ENCODE measurements at regions not wholly inside any gene's neighbourhood (a gene's known extent, or its start where the extent isn't known, plus 50 kb on each side); places are given as distances from the start of the nearest gene placed in this dataset.

- Histone ChIP-seq H2AFZ (ENCODE audit: low read length) (no peak overlapping the region), H3K27me3 (replicated peaks; ENCODE audit: insufficient read depth, low read length) (no peaks in the 10 kb centered on the region), H3K9ac (ENCODE audit: low read length) (no peak overlapping the region), H4K20me1 (ENCODE audit: insufficient read depth, low read length) (no peaks in the 10 kb centered on the region), H3F3A (ENCODE audit: insufficient read depth, low read length) (no peaks in the 10 kb centered on the region), H3K9me3 (replicated peaks; ENCODE audit: insufficient read depth, low read length) (no peaks in the 10 kb centered on the region), H3K9me2 (replicated peaks; ENCODE audit: insufficient read depth, low read length) (no peaks in the 10 kb centered on the region), H3K4me1 (ENCODE audit: low read length) (no peaks in the 10 kb centered on the region), H3K27ac (ENCODE audit: low read length) (no peak overlapping the region), H3K4me2 (ENCODE audit: low read depth, low read length) (no peak overlapping the region), H3K4me3 (ENCODE audit: low read length) (no peak overlapping the region), H3K79me2 (ENCODE audit: low read length) (no peaks in the 10 kb centered on the region), H3K36me3 (replicated peaks; ENCODE audit: insufficient read depth, low read length) (no peaks in the 10 kb centered on the region)
- DNase-seq, result no peak
- no peak for TF ChIP-seq CTCF (IDR thresholded peaks at IDR 0.05; ENCODE audit: low read length)
- no peak for TF ChIP-seq EZH2 (optimal IDR thresholded peaks at IDR 0.05; ENCODE audit: low read depth, low read length)
- TF ChIP-seq EZH2phosphoT487 (IDR thresholded peaks at IDR 0.05; ENCODE audit: low read length), result no peak
These were observed 757.8 kb upstream of the ADGRB3 start for GRCh38 chr6:67877288-67877687.

GRCh38 chr6:67875877-67876383 lies 759.2 kb upstream of the ADGRB3 start:
- no peak overlapping the region for H3K9ac ChIP-seq (ENCODE audit: low read length)
- TF ChIP-seq EZH2 (optimal IDR thresholded peaks at IDR 0.05; ENCODE audit: low read depth, low read length) (no peak), CTCF (IDR thresholded peaks at IDR 0.05; ENCODE audit: low read length) (no peak), EZH2phosphoT487 (IDR thresholded peaks at IDR 0.05; ENCODE audit: low read length) (no peak)
- H2AFZ ChIP-seq (ENCODE audit: low read length), result no peak overlapping the region
- no peaks in the 10 kb centered on the region for H3K79me2 ChIP-seq (ENCODE audit: low read length)
- no peak for DNase-seq
- no peak overlapping the region for H3K27ac ChIP-seq (ENCODE audit: low read length)
- no peaks in the 10 kb centered on the region for H4K20me1 ChIP-seq (ENCODE audit: insufficient read depth, low read length)
- no peaks in the 10 kb centered on the region for H3K4me1 ChIP-seq (ENCODE audit: low read length)
- H3K36me3 ChIP-seq (replicated peaks; ENCODE audit: insufficient read depth, low read length), result no peaks in the 10 kb centered on the region
- H3K4me3 ChIP-seq (ENCODE audit: low read length), result no peak overlapping the region
- no peak overlapping the region for H3K4me2 ChIP-seq (ENCODE audit: low read depth, low read length)
- no peaks in the 10 kb centered on the region for H3F3A ChIP-seq (ENCODE audit: insufficient read depth, low read length)
- no peaks in the 10 kb centered on the region for H3K27me3 ChIP-seq (replicated peaks; ENCODE audit: insufficient read depth, low read length)
- no peaks in the 10 kb centered on the region for H3K9me2 ChIP-seq (replicated peaks; ENCODE audit: insufficient read depth, low read length)
- no peaks in the 10 kb centered on the region for H3K9me3 ChIP-seq (replicated peaks; ENCODE audit: insufficient read depth, low read length)

- Histone ChIP-seq H3K27ac (ENCODE audit: low read length) (no peak overlapping the region), H3K4me2 (ENCODE audit: low read depth, low read length) (no peak overlapping the region), H3K9me2 (replicated peaks; ENCODE audit: insufficient read depth, low read length) (no peaks in the 10 kb centered on the region), H2AFZ (ENCODE audit: low read length) (no peak overlapping the region), H3K4me1 (ENCODE audit: low read length) (no peaks in the 10 kb centered on the region), H3K79me2 (ENCODE audit: low read length) (no peaks in the 10 kb centered on the region), H3K4me3 (ENCODE audit: low read length) (no peak overlapping the region), H4K20me1 (ENCODE audit: insufficient read depth, low read length) (no peaks in the 10 kb centered on the region), H3K9me3 (replicated peaks; ENCODE audit: insufficient read depth, low read length) (no peaks in the 10 kb centered on the region), H3K36me3 (replicated peaks; ENCODE audit: insufficient read depth, low read length) (no peaks in the 10 kb centered on the region), H3K27me3 (replicated peaks; ENCODE audit: insufficient read depth, low read length) (no peaks in the 10 kb centered on the region), H3K9ac (ENCODE audit: low read length) (no peak overlapping the region), H3F3A (ENCODE audit: insufficient read depth, low read length) (no peaks in the 10 kb centered on the region)
- TF ChIP-seq EZH2phosphoT487 (IDR thresholded peaks at IDR 0.05; ENCODE audit: low read length) (no peak), EZH2 (optimal IDR thresholded peaks at IDR 0.05; ENCODE audit: low read depth, low read length) (no peak), CTCF (IDR thresholded peaks at IDR 0.05; ENCODE audit: low read length) (no peak)
- DNase-seq, result no peak
These were observed 764.8 kb upstream of the ADGRB3 start for GRCh38 chr6:67870321-67870720.
